ENCODE measurements at regions not wholly inside any gene's neighbourhood (a gene's known extent, or its start where the extent isn't known, plus 50 kb on each side); places are given as distances from the start of the nearest gene placed in this dataset.
"Not testable (repeated sequence)": the region's sequence is repeated elsewhere in the genome, so short reads cannot be mapped to it uniquely, and the experiment has no call there.

DNA sequence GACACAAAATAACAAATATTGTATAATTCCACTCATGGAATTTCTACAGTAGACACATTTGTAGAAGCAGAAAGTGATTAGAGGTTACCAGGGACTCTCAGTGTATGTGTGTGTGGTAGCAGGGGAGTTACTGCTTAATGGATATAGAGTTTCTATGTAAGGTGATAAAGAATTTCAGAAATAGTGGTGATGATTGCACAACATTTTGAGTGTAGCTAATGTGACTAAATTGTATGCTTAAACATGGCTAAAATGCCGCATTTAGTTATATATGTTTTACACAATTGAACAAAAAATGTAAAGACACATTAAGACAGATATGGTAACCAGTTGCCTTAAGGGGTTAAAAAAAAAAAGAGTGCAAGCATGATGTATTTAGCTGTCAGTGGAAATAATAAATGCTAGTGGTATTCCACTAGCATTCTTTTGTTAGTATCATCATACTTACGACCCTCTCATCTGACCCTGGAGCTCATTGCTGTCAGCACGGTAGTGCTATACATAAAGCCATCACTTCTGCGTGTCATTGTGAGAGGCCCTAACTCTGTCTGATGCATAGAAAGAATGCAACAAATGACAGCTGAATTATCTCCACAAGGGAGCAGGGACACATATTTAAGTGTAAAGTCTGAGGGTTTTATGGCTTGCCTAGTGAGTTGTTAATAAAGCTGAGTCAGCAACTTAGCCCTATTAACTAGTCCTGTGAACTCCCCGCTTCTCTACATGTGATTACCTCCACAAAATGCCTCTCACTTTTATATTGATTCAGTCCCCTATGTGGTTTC, 134.1 kb upstream of the RXFP2 start:
- Histone ChIP-seq H3K36me3 (no peaks in the 10 kb centered on the region), H3K27me3 (no peaks in the 10 kb centered on the region), H3K4me3 (no peak overlapping the region), H3K27ac (no peak overlapping the region), H3K9me3 (no peaks in the 10 kb centered on the region), H3K4me1 (no peaks in the 10 kb centered on the region)
- intact Hi-C loops (cut with DNase I): no loop called here
- DNase-seq (ENCODE audit: extremely low spot score in 2 of 2): no peak
- TF ChIP-seq CTCF (IDR thresholded peaks at IDR 0.05) (no peak), POLR2AphosphoS5 (IDR thresholded peaks at IDR 0.05; ENCODE audit: insufficient read depth in 1 of 2, low read depth in 1 of 2) (no peak), POLR2A (IDR thresholded peaks at IDR 0.05) (no peak)

DNA sequence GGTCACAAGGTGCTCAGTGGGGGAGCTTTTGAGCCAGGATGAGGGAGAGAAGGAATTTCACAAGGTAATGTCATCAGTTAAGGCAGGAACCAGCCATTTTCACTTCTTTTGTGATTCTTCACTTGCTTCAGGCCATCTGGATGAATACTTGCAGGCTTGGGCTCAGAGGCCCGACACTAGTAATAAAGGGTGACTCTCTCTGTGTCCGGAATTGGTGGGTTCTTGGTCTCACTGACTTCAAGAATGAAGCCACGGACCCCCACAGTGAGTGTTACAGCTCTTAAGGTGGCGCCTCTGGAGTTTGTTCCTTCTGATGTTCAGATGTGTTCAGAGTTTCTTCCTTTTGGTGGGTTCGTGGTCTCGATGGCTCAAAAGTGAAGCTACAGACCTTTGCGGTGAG, 131.8 kb upstream of the RXFP2 start:
- H3K36me3 ChIP-seq; H3K4me1 ChIP-seq; H3K9me3 ChIP-seq; H3K4me3 ChIP-seq; intact Hi-C loops (cut with DNase I); H3K27me3 ChIP-seq; DNase-seq (ENCODE audit: extremely low spot score in 2 of 2); H3K27ac ChIP-seq: not testable (repeated sequence)

GRCh38 chr13:31608780-31609179, 130.5 kb upstream of the RXFP2 start:
- H3K4me1 ChIP-seq; H3K27me3 ChIP-seq; intact Hi-C loops (cut with DNase I); DNase-seq (ENCODE audit: extremely low spot score in 2 of 2); H3K36me3 ChIP-seq; H3K9me3 ChIP-seq; H3K4me3 ChIP-seq; H3K27ac ChIP-seq: not testable (repeated sequence)

- no peaks in the 10 kb centered on the region for H3K36me3 ChIP-seq
- no peaks in the 10 kb centered on the region for H3K4me1 ChIP-seq
- H3K27me3 ChIP-seq: no peaks in the 10 kb centered on the region
- intact Hi-C loops (cut with DNase I): no loop called here
- no peak overlapping the region for H3K27ac ChIP-seq
- no peaks in the 10 kb centered on the region for H3K9me3 ChIP-seq
- no peak overlapping the region for H3K4me3 ChIP-seq
- TF ChIP-seq CTCF (IDR thresholded peaks at IDR 0.05): no peak
- no peak for TF ChIP-seq POLR2AphosphoS5 (IDR thresholded peaks at IDR 0.05; ENCODE audit: insufficient read depth in 1 of 2, low read depth in 1 of 2)
- no peak for TF ChIP-seq POLR2A (IDR thresholded peaks at IDR 0.05)
- DNase-seq (ENCODE audit: extremely low spot score in 2 of 2): no peak
Measured at GRCh38 chr13:31610270-31610998, 128.9 kb upstream of the RXFP2 start.

- Histone ChIP-seq H3K36me3 (no peaks in the 10 kb centered on the region), H3K4me1 (no peaks in the 10 kb centered on the region), H3K4me3 (no peak overlapping the region), H3K9me3 (no peaks in the 10 kb centered on the region), H3K27me3 (no peaks in the 10 kb centered on the region), H3K27ac (no peak overlapping the region)
- no peak for DNase-seq (ENCODE audit: extremely low spot score in 2 of 2)
- intact Hi-C loops (cut with DNase I): no loop called here
- TF ChIP-seq POLR2A (IDR thresholded peaks at IDR 0.05): no peak
- TF ChIP-seq POLR2AphosphoS5 (IDR thresholded peaks at IDR 0.05; ENCODE audit: insufficient read depth in 1 of 2, low read depth in 1 of 2): no peak
- no peak for TF ChIP-seq CTCF (IDR thresholded peaks at IDR 0.05)
Measured at GRCh38 chr13:31611214-31611613, 128.1 kb upstream of the RXFP2 start.

- H3K36me3 ChIP-seq: no peaks in the 10 kb centered on the region
- intact Hi-C loops (cut with DNase I): no loop called here
- H3K4me1 ChIP-seq: no peaks in the 10 kb centered on the region
- no peak for DNase-seq (ENCODE audit: extremely low spot score in 2 of 2)
- TF ChIP-seq POLR2A (IDR thresholded peaks at IDR 0.05) (no peak), POLR2AphosphoS5 (IDR thresholded peaks at IDR 0.05; ENCODE audit: insufficient read depth in 1 of 2, low read depth in 1 of 2) (no peak), CTCF (IDR thresholded peaks at IDR 0.05) (no peak)
- H3K27me3 ChIP-seq: no peaks in the 10 kb centered on the region
- H3K27ac ChIP-seq: no peak overlapping the region
- H3K4me3 ChIP-seq: no peak overlapping the region
- H3K9me3 ChIP-seq: no peaks in the 10 kb centered on the region
Measured at GRCh38 chr13:31614073-31614472, 125.3 kb upstream of the RXFP2 start.
